Fibroblast of skin of abdomen (primary cell): ENCODE measurements at regions not wholly inside any gene's neighbourhood (a gene's known extent, or its start where the extent isn't known, plus 50 kb on each side); places are given as distances from the start of the nearest gene placed in this dataset.
A peak's percentile ranks its signal among the peaks of the same experiment; 100 is the strongest.

Source experiments
- DNase-seq: peaks from one replicate; pipeline ENCODE4 v3.0.0-alpha.2; 2013

DNA sequence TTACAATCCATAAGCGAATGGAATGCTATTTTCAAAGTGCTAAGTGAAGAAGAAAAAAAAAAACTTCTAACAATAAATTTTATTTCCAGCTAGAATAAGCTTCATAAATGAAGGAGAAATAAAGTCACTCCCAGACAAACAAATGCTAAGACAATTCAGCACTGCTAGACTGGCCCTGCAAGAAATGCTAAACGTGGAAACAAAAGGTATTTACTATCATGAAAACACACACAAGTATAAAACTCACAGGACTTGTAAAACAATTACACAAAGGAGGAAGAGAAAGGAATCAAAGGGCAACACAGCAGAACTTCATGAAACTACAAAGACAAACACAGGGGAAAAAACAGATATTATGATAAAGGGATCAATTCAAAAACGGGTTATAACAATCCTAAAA is 85.8 kb upstream of the NELL2 start:
- no peak for DNase-seq

DNA sequence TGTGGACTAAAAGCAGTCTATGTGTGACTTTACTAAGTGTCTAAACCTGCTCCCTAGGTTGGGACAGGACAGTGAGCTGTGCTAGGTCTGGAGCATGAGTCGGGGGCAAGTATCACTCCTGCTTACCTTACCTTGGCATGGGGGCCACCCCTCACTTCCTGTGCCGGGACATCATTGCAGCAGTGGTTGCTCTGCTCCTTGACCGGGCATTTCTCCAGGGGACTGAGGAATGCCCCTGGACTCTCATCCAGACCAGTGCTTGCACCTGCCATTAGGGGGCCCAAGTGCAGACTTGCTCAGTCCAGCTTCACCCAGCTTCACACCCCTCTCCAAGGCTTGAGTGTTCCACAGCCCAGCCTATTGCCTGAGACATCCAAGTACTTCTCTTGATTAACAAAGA is 84.7 kb upstream of the NELL2 start:
- DNase-seq = no peak

DNA sequence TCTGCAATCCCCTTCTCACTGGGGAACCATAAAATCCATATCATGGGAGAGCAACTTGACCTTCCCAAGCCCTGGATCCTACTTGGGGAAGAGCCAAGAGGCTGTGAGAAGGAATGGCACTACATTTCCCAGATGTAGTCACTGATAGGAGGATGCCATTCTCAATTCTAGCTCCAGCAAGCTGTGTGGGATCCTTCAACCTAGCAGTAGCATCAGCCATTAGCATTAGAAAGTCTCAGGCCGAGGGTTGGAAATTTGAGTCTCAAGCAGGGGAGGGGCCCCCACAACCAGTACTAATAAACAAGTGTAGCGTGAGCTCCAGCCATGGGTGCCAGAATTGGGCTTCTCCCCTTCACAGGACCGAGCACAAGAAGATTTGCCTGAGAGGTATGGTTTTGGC is 84.3 kb upstream of the NELL2 start:
- DNase-seq = no peak

DNA sequence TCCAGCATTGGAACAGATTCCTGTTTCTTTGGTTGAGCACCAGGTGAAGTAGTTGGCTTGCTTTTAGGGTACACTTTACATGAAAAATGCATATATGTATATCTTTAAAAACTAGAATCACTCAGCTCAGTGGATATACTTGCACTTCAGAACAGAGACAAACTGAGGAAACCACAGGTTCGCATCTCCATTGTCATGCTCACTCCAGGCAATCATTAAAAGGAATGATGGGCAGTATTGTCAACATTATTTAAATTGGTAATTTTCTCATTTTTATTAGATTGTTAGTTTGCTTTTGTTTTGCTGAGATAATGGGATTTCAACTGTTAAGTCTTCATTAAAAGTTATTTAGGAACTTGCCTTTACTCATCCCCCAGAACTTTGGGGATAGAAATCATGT is 71.0 kb upstream of the NELL2 start:
- DNase-seq = no peak

DNA sequence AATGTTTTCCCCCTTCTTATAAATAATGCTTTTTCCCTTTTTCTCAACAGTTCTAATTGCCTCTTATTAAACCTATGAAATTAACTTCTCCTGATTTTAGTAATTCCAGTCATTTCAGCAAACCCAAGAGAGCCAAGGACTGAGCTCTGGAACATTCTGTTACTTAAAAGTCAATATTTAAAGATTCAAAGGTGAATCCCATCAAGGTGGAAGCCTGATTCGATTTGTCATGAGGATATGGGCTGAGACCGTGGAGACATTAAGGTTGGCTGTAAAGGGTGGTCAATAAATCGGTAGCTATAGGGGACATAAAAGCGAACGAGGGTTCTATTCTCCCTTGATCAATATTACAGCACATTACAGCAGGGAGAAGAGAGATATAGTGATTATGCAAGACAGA is 66.6 kb upstream of the NELL2 start:
- DNase-seq = no peak

DNA sequence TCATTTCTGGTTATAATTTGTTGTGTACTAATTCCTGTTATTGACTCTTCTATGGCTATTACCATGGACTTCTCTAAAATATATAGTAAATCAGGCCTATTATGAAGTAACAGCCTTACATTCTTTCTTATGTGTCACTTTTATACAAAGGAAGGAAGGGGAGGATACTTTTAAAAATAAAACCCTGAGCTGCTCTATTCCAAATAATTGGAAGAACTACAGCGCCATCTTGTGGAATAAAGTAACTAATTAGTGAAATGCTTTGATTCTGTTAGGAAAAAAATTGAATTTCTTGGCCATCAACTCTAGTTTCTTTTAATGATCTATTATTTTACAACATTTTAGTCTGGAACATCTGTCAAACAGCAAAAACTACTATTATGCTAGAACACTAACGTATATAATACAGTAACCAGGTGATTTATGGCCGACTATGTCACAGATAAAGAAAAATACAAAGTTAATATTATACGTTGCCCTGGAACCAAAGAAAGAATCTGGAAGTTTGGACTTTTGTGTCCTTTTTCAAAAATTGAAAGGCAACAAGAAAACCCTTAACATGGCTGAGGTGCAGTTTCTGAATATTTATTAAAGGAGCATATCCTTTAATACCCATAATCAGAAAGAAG is 55.0 kb upstream of the NELL2 start:
- peak; percentile 64 for DNase-seq

DNA sequence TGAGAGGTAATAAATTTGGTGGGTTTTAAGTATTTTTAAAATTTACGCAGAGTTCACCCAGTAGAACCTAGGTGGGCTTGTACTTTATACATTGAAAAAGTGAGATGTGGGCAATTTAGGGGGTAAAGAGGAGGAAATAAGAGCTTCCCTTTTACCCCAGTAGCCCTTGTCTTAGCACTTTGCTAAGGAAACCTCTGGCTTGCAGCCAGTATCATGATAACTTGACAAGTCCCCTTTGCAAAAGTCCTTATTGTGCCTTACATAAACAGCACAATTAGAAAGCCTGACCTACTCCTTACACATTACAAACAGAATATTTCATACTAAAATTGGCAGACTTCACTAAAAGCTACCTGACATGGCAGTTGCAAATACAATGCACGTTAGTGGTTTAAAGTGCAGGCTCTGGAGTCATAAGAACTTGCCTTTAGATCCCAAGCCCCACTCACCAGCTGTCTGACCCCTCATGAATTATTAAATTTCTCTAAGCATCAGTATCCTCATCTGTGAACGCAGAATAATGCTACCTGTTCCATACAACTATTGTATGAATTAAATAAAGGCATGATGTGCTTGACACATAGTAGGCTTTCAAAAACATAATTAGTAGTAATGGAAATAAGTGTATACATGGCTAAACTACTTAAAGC is 53.2 kb upstream of the NELL2 start:
- DNase-seq = no peak
